ENCODE measurements at regions not wholly inside any gene's neighbourhood (a gene's known extent, or its start where the extent isn't known, plus 50 kb on each side); places are given as distances from the start of the nearest gene placed in this dataset.
"Not testable (repeated sequence)": the region's sequence is repeated elsewhere in the genome, so short reads cannot be mapped to it uniquely, and the experiment has no call there.

DNA sequence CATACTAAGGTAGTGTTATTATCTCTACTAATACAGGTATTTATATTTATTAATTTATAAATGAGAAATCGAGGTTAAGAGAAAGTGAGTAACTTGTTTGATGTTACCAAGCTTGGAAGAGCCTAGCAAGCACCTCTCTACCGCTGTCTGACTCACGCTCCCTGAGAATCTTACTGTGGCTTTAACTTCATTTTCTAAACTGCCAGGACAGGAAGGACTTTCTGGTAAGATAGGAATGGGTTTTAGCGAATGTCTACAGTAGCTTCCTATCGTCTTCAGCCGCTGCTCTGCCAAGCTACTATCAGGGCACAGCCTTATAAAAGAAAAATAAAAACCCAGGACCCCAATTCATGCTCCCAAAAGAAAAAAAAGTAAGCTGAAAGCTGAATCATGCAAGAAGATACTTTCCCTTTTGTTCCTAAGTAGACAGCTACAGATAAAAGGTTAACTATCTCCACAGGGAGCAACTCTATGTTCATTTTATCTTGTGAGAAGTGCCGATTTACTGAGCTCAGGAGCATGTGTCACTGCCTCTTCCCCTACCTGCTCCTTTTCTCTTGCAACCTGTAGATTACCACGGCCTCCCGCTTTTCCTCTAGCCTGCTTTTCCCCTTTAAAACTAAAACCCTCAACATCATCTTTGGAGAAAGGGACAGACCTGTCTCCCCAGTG lies 60.2 kb downstream of the THNSL1 start:
- no peak for DNase-seq (ENCODE audit: low spot score)

DNA sequence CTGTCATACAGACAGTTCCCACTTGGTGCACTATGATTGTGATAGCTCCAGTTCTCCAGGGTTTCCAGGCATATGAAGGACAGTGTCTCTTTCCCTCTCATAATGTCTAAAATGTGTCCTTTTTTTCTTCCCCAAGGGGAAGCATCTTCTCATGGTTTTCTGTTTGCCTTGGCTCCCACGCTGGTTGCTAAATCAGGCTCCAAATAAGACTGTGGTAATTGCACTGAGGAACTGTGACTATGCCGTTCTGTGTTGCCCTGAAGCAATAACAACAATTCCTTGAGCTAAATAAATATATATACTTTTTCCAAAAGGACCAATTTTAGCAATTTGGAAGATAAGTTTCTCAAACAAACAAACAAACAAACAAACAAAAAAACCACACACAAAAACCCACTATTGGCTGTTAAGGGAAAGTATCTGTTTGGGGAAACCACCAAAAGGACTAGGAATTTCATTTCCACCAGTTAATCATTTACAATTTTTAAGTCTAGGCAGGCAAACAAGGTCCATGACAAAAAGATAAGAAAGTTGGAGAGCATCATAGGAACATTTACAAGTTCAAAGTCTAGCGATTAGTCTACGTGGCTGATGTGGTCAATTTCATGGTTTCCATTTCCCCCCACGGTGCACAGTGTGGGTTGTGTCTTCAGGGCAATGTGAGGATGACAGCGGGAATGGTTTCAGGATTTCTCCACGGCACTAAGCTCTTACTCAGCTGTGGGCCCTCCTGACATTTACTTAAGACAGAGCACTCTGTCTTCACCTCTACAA lies 62.4 kb downstream of the THNSL1 start:
- no peak for DNase-seq (ENCODE audit: low spot score)

DNA sequence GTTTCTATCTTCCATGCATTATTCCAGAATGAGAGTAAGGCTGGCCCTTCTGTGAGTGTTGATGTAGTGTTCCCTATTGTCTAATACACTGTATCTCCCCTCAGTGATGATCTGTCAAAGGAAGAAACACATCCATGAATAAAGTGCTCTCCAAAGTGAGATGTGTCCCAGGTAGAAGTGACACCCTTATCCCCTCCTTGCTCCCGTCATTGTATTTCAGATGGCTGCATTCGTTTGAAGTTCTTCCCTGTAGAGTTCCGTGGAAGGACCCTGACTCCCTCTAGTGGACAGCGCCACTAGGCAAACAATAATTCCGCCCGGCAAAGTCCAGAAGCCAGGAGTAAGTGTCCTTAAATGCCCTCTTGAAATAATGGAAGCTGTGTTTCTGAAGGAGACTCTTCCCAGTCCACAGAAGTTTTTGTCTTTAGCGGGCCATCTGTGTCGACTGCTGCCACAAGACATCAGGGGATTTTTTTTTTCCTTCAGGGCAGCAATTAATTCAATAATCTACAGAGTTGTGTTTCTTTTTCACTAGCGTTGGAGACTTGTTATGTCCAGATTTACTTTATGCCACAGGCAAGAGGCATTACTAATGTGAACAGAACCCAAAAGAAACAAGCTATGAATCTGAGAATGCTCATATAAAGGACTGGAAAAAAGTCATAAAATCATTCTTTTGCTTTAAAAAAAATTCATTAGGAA lies 64.6 kb downstream of the THNSL1 start:
- peak; percentile 88 for DNase-seq (ENCODE audit: low spot score)

DNA sequence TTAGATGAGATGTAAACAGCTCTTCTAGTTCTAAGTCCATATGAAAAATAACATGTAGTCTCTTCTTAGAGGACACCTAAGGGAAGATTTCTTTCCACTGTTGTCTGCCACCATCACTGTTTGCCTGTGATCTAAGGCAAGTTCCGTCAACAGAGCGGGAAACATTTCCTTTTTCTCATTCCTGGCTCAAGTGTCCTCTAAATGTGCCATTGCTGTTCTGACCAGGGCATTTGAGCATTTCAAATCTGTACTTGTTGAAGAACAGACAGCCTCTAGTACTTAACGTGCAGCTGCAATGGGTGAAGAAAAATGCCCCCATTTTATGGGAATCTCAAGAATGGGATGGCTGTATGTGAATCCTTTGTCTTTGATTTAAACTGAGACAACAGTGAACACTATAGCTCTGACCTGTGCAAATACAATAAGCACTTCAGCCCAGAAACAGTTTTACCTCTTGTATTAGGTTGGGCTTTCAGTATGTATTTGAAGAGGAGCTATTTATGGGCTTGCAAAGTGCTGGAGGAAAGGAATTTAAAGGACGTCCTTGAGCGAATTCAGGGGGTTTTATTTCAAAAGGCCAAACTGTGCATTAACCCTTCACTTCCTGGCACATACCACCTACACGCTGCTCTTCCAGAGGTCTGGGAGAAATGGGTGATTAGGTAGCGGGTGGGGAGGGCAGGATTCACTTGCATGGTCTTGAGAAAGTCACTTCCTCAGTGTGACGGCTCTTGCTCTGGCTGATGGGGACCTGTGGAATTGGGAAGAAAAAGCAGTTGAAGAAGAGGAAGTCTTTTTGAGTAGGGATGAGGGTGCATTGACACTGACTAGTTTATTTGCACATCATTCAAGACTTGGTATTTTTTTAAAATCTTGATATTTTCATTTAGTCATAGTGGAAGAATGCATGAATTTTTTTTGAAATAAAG lies 66.1 kb downstream of the THNSL1 start:
- DNase-seq (ENCODE audit: low spot score), result no peak

DNA sequence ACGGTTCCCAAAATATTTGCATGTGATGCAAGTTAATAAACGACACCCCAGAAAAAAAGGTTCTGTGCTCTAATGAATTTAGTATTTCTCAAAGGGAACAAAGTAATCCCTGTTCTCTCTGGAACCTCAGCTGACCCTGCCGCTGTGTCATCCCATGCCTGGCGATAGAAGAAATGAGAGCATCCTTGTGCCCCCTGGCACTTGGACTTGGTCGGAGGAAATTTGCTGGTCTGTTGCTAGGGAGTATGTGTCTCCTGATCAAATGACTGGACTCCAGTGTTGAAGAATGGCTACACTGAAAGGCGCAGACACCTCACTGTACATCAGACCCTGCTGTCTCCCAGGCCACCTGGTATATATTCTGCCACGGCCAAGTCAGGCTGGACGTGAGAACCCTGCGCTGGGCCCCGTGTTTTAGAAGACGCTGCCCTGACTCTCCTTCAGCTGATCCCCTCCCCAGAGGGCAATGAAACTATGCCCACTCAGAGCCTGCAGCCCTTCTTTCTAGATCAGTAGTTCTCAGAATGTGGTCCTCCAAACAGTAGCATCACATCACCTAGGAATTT lies 67.2 kb downstream of the THNSL1 start:
- no peak for DNase-seq (ENCODE audit: low spot score)

DNA sequence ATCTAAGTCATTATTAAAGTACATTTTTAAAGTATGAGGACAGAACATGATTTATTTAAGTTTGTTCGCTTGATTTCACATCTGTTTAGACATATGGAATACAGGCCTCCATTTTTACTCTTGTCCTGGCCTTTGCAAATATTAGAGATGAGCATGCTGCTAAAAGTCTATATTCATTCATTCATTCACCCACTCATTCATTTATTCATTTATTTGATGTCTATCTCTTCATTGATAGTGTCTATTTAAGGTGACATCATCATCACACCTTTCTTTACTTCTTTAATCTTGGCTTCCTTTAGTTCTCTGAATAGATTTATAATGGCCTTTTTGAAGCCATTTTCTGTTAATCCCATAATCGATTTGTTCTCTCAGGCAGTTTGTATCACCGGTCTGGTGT lies 68.0 kb downstream of the THNSL1 start:
- no peak for DNase-seq (ENCODE audit: low spot score)

DNA sequence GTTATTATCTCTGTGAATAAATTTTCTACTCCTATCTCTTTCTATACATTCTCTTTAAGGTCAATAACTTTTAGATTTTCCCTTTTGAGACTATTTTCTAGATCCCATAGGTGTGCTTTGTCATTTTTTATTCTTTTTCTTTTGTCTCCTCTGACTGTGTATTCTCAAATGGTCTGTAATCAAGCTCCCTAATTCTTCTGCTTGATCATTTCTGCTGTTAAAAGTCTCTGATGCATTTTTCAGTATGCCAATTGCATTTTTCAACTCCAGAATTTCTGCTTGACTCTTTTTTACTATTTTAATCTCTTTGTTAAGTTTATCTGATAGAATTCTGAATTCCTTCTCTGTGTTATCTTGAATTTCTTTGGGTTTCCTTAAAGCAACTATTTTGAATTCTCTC lies 78.2 kb downstream of the THNSL1 start:
- no peak for DNase-seq (ENCODE audit: low spot score)

DNA sequence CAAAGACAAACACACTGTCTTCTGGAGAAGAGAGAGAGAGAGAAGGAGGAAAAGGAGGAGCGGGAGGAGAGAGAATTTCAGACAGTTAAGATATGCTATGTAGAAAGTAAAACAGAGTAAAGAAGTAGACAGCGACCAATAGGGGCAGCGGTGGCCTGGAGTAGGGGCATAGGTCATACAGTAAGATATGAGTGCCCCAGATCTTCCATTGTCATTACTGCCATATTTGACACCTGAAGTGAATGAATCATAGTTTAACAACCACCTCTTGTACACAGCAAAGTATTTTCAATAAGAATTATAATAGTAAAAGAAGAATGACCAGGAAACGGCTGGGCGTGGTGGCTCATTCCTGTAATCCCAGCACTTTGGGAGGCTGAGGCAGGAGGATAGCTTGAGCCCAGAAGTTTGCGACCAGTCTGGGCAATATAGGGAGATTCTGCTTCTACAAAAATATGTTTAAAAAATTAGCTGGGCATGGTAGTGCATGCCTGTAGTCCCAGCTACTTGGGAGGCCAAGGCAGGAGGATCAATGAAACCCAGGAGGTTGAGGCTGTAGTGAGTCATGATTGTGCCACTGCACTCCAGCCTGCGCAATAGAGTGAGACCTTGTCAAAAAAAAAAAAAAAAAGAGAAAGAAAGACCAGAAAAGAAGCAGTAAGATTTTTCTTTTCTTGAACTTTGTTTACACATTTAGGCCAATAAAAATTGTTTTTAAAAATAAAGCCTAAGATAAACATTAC lies 77.0 kb upstream of the GPR158 start:
- DNase-seq (ENCODE audit: low spot score), result no peak

DNA sequence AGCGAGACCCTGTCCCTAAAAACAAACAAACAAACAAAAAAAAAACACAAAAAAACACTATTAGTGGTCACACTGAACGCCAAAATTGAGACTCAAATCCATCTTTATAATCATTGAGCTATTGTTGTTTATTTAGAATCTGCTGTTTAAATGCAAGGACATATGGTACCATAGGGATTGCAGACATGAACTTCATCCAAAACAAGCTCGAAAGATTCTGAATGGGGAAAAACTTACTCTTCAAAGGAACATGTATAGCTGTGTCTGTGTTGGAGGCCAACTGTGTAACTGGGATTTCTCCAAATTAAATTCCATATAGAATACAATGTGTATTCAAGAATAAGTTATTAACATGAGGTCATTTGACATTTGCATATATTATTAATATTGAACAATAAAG lies 74.7 kb upstream of the GPR158 start:
- DNase-seq (ENCODE audit: low spot score), result no peak

DNA sequence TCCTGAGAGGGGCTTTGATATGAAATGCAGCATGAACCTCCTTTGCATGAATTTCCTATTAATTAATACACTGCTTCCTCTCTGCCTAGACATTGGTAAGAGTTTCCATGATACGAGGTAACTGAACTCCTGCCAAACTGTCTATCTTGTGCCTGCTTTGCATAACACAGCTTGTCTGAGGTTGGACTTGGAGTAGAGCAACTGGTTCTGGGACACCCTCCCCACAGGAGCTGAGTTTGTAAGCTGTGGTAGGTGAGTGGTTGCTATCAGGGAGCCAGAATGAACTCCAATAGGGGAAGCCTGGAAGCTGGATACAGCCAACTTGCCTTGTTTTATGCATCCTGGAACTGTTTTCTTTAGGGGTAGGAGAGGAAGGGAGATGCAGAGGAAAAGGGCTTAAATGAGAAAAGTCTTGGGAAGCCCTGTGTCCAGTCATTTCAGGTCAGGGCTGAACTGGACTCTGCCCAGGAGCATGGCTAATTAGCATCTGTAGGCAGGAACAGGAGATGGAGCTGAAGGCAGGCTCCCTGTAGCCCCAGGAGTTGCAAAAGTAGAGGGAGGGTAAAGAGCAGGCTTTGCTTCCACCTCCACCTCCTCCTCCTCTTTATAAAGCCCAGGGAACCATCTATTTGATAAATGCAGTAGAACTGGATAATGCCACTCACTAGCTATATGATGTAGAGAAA lies 73.2 kb upstream of the GPR158 start:
- peak; percentile 4 for DNase-seq (ENCODE audit: low spot score)

DNA sequence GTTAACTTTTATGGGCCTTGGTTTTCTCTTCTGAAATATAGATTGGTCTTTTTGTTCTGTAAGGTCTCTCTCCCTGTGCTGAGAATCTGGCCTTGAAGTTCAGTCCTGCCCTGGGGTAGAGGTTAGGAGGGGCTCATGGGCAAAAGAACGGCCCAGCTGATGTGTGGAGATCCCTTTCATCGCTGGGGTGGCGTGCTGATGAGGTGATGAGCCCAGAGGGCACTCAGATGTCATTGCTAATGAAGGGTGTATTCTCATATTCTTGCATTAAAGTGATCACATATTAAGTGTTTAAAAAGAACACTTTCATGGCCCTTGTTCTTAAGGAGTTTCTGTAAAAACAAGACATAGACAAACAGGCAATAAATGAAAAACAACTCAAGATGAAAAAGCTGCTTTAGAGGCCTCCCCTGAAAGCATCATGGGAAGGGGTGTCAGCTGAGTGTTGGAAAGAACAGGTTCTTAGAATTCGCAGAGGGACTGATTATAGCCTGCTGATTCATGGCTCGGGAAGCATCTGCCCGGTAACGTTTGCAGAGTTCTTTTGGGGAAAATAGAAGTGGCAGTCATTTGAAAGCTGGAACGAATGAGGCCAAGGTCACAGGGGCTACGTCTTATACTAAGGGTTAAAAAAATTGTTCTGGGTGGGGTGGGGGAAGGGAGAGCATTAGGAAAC lies 72.5 kb upstream of the GPR158 start:
- no peak for DNase-seq (ENCODE audit: low spot score)

DNA sequence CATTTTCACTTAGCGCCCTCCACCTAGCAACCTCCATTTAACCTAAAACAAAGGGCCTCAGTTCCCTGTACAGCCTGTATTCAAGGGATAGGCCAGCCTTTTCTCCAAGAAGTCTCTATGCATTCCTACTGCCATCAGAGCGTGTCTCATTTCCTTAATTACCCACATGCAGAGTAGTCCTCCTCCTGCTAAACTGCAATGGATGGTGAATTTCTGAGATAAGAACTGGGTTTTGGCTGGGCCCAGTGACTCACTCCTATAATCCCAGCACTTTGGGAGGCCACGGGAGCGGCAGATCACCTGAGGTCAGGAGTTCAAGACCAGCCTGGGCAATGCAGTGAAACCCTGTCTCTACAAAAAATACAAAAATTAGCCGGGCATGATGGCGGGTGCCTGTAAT lies 71.1 kb upstream of the GPR158 start:
- no peak for DNase-seq (ENCODE audit: low spot score)

DNA sequence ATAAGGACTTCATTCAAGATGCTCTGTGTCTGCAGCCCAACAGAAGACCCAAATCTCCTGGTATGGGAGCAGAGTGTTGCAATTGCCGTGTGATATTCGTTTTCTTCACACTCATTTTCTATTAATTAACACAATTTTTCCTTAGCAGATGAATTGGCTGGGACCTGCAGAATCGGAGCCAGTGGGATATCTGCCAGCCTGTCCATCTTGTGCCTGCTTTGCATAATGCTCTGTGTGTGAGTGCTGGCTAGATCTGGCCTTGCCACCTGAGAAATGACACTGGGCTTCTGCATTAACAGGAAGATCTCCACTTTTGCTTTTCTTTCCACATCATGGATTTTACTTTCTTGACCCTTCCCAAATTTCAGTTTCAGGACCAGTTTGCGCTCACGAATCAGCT lies 70.4 kb upstream of the GPR158 start:
- DNase-seq (ENCODE audit: low spot score), result no peak

DNA sequence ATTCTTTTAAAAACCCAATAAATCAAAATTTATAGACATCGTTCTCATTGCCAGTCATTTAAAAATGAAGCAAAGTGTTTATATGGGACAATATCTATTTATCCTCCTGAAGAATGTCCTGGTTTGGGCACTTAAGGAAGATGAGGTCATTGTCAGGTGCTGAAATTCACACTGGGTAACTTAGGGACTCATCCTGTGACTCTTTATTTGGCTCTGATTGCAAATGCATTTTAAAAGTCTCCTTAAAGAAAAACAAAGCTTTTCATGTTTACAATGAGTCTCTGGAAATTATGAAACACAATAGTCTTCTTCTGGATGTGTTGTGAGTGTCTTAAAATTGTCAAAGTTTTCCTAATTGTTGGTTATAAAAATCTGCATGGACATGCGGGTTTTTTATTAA lies 69.5 kb upstream of the GPR158 start:
- no peak for DNase-seq (ENCODE audit: low spot score)

DNA sequence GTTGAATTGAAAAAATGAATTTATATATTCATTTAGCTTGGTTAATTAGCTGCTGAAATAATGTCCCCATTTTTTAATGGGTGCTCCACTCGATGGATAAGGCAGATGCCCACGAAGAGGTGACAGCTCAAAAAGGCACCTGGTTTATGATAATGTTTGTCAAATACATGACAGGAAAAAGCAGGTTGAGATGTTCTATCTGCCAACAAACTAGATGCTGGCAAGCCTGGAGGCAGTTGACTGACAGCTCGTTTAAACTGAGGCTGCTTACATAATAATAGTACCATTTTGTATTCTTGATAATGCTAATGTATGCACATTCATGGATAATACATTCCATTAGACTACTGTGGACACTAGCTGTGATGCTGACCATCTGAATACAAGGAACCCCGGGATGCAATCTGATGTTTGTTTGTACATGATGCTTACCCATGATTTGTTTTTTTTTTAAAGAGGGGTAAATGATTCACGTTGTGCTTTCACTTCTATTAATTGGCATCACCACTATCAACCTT lies 69.0 kb upstream of the GPR158 start:
- no peak for DNase-seq (ENCODE audit: low spot score)

DNA sequence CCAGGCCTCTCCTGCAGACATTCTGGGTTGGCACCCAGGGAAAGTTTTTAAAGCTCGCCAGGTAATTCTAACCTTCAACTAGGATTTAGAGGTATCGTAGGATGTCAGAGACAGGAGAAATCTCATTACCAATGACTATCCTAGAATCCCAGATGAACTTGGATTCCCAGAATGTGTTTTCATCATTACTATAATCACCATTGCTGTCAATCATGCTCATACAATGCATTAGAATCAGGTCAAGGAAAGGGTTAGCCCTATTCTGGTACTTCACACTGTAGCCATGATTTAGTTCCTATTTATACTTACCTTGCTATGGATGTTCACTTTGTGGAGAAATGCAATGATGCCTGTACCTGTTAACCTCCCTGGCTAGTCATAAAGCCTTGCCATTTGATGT lies 67.0 kb upstream of the GPR158 start:
- no peak for DNase-seq (ENCODE audit: low spot score)

DNA sequence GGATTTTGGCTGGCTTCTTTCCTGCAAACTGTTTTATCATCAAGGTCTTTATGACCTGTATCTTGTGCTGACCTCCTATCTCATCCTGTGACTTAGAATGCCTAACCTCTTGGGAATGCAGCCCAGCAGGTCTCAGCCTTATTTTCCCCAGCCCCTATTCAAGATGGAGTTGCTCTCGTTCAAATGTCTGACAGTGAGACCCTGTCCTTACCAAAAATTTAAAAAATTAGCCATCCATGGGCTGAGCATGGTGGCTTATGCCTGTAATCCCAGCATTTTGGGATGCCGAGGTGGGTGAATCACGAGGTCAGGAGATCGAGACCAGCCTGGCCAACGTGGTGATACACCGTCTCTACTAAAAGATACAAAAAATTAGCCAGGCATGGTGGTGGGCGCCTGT lies 64.9 kb upstream of the GPR158 start:
- DNase-seq (ENCODE audit: low spot score), result not testable (repeated sequence)

DNA sequence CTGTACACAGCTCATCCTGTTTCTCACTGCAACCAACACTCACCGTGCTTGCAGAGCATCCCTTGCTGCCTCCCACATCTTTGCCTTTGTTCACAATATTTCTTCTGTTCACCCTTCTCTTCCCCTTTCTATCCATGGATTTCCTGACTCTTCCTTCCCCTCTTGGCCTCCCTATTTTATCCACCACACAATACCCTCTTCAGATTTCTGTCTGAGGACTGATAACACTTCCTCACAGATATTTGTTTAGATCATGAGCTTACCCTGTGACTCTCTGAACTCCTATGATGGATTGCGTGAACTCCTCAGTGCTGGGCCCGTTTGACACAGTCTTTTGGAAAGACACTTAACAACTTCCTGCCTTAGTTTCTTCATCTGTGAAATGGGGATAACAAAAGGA lies 62.8 kb upstream of the GPR158 start:
- DNase-seq (ENCODE audit: low spot score), result no peak
